ENCODE measurements at regions not wholly inside any gene's neighbourhood (a gene's known extent, or its start where the extent isn't known, plus 50 kb on each side); places are given as distances from the start of the nearest gene placed in this dataset.

DNA sequence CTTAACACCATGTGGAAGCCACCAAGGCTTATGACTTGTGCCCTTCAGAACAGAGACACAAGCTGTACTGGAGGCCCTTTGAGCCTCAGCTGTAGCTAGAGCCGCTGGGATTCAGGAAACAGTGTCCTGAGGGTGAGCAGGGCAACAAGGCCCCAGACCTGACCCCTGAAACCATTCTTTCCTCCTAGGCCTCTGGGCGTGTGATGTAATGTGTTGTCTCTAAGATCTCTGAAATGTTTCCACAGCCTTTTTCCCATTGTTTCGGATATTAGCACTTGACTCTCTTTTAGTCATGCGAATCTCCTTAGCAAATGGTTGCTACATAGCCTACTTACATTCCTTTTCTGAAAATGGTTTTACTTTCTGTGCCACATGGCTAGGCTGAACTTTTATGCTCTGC, 114.9 kb downstream of the CD8B2 start:
- no peak overlapping the region for H3K4me3 Mint-ChIP-seq (ENCODE audit: low read depth)
- no peaks in the 10 kb centered on the region for H3K4me1 Mint-ChIP-seq (ENCODE audit: low read depth)
- H3K9me3 Mint-ChIP-seq = no peaks in the 10 kb centered on the region
- no peaks in the 10 kb centered on the region for H3K36me3 Mint-ChIP-seq (ENCODE audit: low read depth)
- no peak for DNase-seq (ENCODE audit: low spot score)
- peaks cover 1% of the 10 kb centered on the region for H3K27me3 Mint-ChIP-seq (ENCODE audit: low read depth)
- no peak overlapping the region for H3K27ac Mint-ChIP-seq
- intact Hi-C loops (cut with micrococcal nuclease) = no loop called here

DNA sequence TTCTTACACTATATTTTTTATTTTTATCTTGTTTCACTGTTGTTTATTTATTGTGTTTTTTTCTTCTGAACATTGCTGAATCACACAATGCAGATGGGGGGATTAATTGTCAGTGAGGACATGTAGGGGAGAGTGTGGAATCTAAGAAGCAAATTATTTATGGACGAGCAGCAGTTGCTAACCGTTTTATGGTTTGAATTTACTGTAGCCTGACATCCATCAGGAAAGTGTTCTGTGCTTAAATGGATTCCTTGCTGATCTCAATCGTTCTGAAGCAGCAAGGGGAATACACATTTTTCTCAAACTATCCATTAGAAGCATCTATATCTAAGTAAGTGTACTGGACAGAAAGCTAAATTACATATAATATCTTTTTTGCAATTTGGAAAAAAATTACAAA, 119.5 kb downstream of the CD8B2 start:
- H3K36me3 Mint-ChIP-seq (ENCODE audit: low read depth) = no peaks in the 10 kb centered on the region
- H3K27me3 Mint-ChIP-seq (ENCODE audit: low read depth) = no peaks in the 10 kb centered on the region
- intact Hi-C loops (cut with micrococcal nuclease) = no loop called here
- H3K4me3 Mint-ChIP-seq (ENCODE audit: low read depth) = no peak overlapping the region
- no peaks in the 10 kb centered on the region for H3K9me3 Mint-ChIP-seq
- H3K4me1 Mint-ChIP-seq (ENCODE audit: low read depth) = no peaks in the 10 kb centered on the region
- no peak for DNase-seq (ENCODE audit: low spot score)
- H3K27ac Mint-ChIP-seq = no peak overlapping the region

DNA sequence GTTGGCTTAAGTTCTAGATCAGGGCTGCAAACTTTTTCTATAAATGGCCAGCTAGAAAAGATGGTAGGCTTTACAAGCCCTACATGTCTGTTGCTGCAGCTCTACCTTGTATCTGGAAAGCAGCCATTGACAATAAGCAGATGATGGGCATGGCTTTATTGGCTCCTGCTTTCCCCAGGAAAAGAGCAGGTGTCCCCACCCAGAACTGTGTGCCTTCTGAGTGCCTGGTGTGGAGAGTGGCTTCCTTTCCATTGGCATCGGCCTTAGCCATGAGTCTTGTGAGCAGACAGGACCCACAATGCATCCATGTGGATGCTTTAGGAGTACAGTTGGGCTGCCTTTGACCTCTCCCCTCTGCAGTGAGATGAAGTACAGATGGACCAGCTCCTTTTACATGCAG, 120.2 kb downstream of the CD8B2 start:
- Mint-ChIP-seq H3K4me1 (ENCODE audit: low read depth) (no peaks in the 10 kb centered on the region), H3K27ac (no peak overlapping the region), H3K9me3 (no peaks in the 10 kb centered on the region), H3K27me3 (ENCODE audit: low read depth) (no peaks in the 10 kb centered on the region), H3K36me3 (ENCODE audit: low read depth) (no peaks in the 10 kb centered on the region), H3K4me3 (ENCODE audit: low read depth) (no peak overlapping the region)
- intact Hi-C loops (cut with micrococcal nuclease) = no loop called here
- no peak for DNase-seq (ENCODE audit: low spot score)

DNA sequence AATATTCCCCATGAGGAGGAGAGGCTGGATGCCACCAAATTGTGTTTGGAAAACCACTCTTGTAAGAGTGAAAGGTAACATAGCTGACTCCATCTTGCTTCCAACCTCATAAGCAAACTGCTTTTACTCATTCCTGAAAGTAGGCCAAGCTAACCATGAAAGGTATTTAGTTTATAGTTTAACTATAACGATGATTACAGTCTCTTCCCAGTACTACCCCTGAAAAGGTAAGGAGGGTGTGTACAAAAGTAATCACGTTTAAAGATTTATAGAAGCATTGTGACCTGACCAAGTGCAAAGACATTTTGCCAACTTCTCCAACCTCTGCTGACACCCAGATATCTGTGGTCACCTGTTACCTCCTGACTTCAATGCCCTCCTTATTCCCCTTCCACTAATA, 122.6 kb downstream of the CD8B2 start:
- Mint-ChIP-seq H3K27me3 (ENCODE audit: low read depth) (no peaks in the 10 kb centered on the region), H3K27ac (no peak overlapping the region), H3K4me1 (ENCODE audit: low read depth) (no peaks in the 10 kb centered on the region), H3K4me3 (ENCODE audit: low read depth) (no peak overlapping the region), H3K9me3 (no peaks in the 10 kb centered on the region), H3K36me3 (ENCODE audit: low read depth) (no peaks in the 10 kb centered on the region)
- intact Hi-C loops (cut with micrococcal nuclease) = no loop called here
- DNase-seq (ENCODE audit: low spot score) = no peak

DNA sequence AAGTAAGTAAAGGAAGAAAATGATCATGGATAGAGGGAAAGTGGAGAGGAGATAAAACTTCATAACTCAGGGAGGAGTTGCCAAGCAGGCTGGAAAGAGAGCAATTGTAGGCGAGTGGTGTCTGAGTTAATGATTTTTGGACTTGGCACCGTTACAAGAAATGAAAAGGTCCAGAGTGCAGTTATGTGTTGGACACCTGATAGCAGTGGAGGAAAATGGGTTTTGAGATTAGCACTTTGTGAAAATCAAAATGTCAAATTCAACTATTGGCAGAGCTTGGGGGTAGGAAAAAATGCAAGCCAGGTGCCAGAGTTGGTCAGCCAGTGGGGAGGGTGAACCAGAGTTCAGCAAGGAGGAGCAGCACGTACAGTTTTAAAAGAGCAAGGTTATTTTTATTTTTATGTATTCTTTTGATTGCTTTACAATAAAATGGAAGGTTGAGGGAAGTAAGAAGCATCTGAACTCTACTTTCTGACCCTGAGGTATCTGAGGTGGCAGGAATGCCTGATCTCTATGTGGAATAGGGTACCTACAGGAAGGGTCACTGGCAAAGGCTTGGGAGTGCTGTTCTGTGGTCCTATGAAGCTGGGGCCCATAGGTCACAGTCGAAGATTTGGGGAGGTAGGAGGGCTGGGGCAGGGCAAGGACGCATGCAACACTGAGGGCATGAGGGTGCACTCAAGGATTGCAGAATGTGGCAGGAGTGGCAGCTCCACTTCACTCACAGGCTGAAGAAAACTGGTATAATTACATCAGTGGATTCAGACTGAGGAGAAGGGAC, 127.5 kb downstream of the CD8B2 start:
- Mint-ChIP-seq H3K4me1 (ENCODE audit: low read depth) (no peaks in the 10 kb centered on the region), H3K27ac (no peak overlapping the region), H3K4me3 (ENCODE audit: low read depth) (no peak overlapping the region), H3K36me3 (ENCODE audit: low read depth) (no peaks in the 10 kb centered on the region), H3K27me3 (ENCODE audit: low read depth) (no peaks in the 10 kb centered on the region), H3K9me3 (no peaks in the 10 kb centered on the region)
- DNase-seq (ENCODE audit: low spot score) = no peak
- intact Hi-C loops (cut with micrococcal nuclease) = no loop called here

DNA sequence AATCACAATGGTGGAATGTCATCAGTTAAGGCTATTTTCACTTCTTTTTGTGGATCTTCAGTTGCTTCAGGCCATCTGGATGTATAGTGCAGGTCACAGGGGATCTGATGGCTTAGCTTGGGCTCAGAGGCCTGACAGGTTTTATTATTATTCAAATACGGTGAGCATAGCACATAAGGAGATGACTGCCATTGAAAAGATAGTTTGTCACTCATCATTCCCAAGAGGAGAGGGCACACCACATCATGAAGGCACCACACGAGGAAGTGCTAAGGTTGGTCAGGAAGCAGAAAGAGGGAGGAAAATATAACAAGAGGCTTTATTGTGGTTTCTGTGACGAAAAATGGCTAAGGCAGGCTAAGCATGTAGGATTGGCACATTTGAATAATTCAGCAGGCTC, 131.4 kb downstream of the CD8B2 start:
- H3K36me3 Mint-ChIP-seq (ENCODE audit: low read depth) = no peaks in the 10 kb centered on the region
- intact Hi-C loops (cut with micrococcal nuclease) = no loop called here
- no peak overlapping the region for H3K27ac Mint-ChIP-seq
- H3K4me3 Mint-ChIP-seq (ENCODE audit: low read depth) = no peak overlapping the region
- DNase-seq (ENCODE audit: low spot score) = no peak
- H3K4me1 Mint-ChIP-seq (ENCODE audit: low read depth) = no peaks in the 10 kb centered on the region
- no peaks in the 10 kb centered on the region for H3K27me3 Mint-ChIP-seq (ENCODE audit: low read depth)
- no peaks in the 10 kb centered on the region for H3K9me3 Mint-ChIP-seq

DNA sequence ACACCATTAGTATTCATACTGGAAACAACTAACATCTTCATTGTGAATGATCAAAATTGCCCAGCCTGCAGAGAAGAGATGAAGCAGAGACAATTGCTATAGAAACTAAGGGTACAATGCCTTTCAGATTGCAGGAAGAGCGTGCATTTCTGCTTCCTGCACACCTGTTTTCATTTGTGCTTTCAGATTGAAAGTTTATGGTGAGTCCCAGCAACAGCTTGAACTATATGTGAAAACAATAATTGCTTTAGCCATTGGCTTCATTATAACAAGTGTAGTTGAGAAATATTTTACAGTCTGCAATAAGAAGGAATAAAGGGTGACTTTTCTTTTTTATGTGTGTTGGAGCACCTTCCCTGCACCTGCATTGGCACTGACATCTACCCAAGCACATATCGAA, 136.3 kb downstream of the CD8B2 start:
- DNase-seq (ENCODE audit: low spot score) = no peak
- H3K4me3 Mint-ChIP-seq (ENCODE audit: low read depth) = no peak overlapping the region
- H3K4me1 Mint-ChIP-seq (ENCODE audit: low read depth) = no peaks in the 10 kb centered on the region
- no peaks in the 10 kb centered on the region for H3K36me3 Mint-ChIP-seq (ENCODE audit: low read depth)
- no peak overlapping the region for H3K27ac Mint-ChIP-seq
- intact Hi-C loops (cut with micrococcal nuclease) = no loop called here
- H3K27me3 Mint-ChIP-seq (ENCODE audit: low read depth) = no peaks in the 10 kb centered on the region
- peaks cover 3% of the 10 kb centered on the region for H3K9me3 Mint-ChIP-seq

DNA sequence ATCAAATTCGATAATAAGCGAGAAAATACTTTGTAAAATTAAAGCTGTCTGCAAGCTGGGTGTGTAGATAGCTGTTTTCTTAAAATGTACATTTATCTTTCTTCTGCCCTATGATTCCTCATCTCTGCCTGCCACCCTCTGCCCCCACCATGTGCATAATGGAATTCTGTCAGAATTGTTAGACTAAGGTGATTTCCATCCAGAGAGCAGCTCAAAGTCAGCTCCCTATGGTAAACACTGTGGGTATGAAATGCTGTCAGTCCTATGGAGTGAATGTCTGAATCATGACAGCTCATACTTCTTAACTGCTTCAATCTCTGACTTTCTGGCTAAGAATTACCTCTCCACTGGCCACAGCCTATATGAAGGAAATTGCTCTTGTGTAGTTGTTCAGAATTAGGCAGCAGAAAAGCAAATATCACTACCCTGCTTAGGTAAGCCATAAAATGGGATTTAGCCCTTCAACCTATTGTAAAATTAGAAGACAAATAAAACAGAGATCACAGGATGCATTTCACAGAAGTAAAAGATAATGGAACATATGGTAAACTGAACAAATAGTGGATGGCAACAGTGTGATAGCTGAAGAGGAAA, 137.7 kb downstream of the CD8B2 start:
- peaks cover 3% of the 10 kb centered on the region for H3K9me3 Mint-ChIP-seq
- no peaks in the 10 kb centered on the region for H3K27me3 Mint-ChIP-seq (ENCODE audit: low read depth)
- intact Hi-C loops (cut with micrococcal nuclease) = no loop called here
- H3K4me3 Mint-ChIP-seq (ENCODE audit: low read depth) = no peak overlapping the region
- no peak overlapping the region for H3K27ac Mint-ChIP-seq
- DNase-seq (ENCODE audit: low spot score) = no peak
- no peaks in the 10 kb centered on the region for H3K4me1 Mint-ChIP-seq (ENCODE audit: low read depth)
- no peaks in the 10 kb centered on the region for H3K36me3 Mint-ChIP-seq (ENCODE audit: low read depth)

DNA sequence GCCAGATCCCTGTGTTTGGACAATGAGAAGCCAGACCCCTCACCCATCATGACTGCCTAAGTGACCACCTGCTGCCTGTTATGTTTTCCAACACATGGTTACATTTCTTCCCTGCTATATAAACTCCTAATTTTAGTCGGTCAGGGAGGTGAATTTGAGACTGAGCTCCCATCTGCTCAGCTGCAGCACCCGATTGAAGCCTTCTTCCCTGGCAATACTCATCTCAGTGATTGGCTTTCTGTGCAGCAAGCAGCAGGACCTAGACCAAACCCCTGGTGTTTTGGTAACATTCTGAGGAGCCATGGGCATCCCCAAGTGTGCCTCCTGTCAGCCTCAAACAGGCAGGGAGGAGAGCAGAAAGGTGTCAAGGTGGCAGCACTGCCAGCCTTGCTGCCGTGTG, 141.2 kb downstream of the CD8B2 start:
- no peaks in the 10 kb centered on the region for H3K4me1 Mint-ChIP-seq (ENCODE audit: low read depth)
- H3K4me3 Mint-ChIP-seq (ENCODE audit: low read depth) = no peak overlapping the region
- no peaks in the 10 kb centered on the region for H3K36me3 Mint-ChIP-seq (ENCODE audit: low read depth)
- intact Hi-C loops (cut with micrococcal nuclease) = no loop called here
- DNase-seq (ENCODE audit: low spot score) = no peak
- no peak overlapping the region for H3K27ac Mint-ChIP-seq
- H3K27me3 Mint-ChIP-seq (ENCODE audit: low read depth) = no peaks in the 10 kb centered on the region
- peaks cover 3% of the 10 kb centered on the region for H3K9me3 Mint-ChIP-seq

DNA sequence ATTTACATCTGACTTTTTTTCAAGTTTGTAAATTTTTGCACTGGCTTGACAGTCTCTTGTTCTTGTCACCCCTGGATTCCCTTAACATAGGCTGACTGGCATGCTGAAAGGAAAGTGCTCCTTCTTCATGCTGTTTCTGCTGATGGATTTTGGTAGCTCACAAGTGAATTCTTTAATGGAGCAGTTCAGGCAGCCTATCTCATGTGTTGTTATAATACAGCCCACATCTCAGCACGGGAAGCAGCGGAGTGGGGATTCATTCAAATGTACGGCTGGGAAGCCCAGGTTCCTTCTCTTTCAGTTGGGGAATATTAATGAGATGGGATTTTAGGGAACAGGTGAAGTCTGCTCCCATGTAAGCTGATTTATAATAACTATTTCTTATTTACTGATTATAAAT, 142.8 kb downstream of the CD8B2 start:
- Mint-ChIP-seq H3K27ac (no peak overlapping the region), H3K9me3 (peaks cover 3% of the 10 kb centered on the region), H3K4me3 (ENCODE audit: low read depth) (no peak overlapping the region), H3K36me3 (ENCODE audit: low read depth) (no peaks in the 10 kb centered on the region), H3K4me1 (ENCODE audit: low read depth) (no peaks in the 10 kb centered on the region), H3K27me3 (ENCODE audit: low read depth) (no peaks in the 10 kb centered on the region)
- DNase-seq (ENCODE audit: low spot score) = no peak
- intact Hi-C loops (cut with micrococcal nuclease) = no loop called here

DNA sequence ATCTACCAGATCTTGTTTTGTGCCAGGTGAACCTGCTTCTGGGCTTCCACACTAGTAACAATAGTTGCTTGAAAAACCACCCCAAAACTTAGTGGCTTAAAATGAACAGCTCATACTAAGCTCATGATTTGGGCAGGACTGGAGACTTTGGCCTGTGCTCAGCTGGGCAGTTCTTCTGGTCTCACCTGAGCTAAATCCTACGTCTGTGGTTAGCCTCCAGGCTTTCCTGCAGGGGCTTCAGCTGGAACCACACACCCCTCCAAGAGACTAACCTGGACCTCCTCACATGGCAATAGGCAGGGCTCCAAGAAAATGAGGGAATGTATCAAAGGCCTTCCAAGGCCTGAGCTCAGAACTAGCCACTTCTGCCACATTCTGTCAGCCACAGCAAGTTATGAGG, 144.1 kb downstream of the CD8B2 start:
- DNase-seq (ENCODE audit: low spot score) = no peak
- Mint-ChIP-seq H3K36me3 (ENCODE audit: low read depth) (no peaks in the 10 kb centered on the region), H3K4me1 (ENCODE audit: low read depth) (no peaks in the 10 kb centered on the region), H3K9me3 (peaks cover 3% of the 10 kb centered on the region), H3K4me3 (ENCODE audit: low read depth) (no peak overlapping the region), H3K27me3 (ENCODE audit: low read depth) (no peaks in the 10 kb centered on the region), H3K27ac (no peak overlapping the region)
- intact Hi-C loops (cut with micrococcal nuclease) = no loop called here

DNA sequence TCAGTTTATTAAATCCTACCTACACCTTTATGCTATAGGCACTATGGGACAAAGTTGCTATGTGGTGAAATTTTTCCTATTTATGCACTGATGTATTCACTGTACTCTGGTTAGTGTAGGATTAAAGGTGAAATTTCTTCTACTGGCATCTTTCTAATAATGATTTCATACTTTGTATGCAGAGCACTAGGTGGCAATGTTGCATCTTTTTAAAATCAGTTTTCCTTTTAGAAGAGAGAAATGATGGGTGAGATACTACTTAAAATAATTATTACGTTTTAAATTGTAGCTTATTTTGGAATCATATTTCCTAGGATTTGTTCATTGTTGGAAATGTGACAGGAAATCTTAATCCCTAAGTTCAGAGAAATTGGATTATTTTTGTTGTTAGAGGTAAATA, 150.9 kb downstream of the CD8B2 start:
- no peak for DNase-seq (ENCODE audit: low spot score)
- no peaks in the 10 kb centered on the region for H3K36me3 Mint-ChIP-seq (ENCODE audit: low read depth)
- H3K9me3 Mint-ChIP-seq = no peaks in the 10 kb centered on the region
- intact Hi-C loops (cut with micrococcal nuclease) = no loop called here
- H3K27ac Mint-ChIP-seq = no peak overlapping the region
- no peaks in the 10 kb centered on the region for H3K27me3 Mint-ChIP-seq (ENCODE audit: low read depth)
- no peak overlapping the region for H3K4me3 Mint-ChIP-seq (ENCODE audit: low read depth)
- no peaks in the 10 kb centered on the region for H3K4me1 Mint-ChIP-seq (ENCODE audit: low read depth)

DNA sequence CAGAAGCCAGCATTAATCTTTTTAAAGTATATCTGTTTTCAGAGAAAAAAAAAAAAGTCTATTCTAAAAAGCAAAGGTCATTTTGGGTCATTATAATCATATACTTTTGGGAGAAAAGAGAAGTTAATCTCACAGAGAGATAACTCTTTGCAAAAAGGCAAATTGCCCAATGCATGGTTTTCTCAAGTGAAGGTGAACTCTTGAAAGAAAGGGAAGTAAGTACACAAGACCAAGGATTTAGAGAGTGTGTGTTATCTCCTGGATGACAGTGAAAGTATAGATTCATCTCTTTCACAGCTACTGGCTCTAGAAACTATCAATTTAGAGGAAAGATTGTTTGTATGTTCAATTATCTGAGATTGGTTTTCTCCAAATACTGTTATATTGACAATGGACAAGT, 151.4 kb downstream of the CD8B2 start:
- Mint-ChIP-seq H3K27me3 (ENCODE audit: low read depth) (no peaks in the 10 kb centered on the region), H3K36me3 (ENCODE audit: low read depth) (no peaks in the 10 kb centered on the region), H3K4me1 (ENCODE audit: low read depth) (no peaks in the 10 kb centered on the region), H3K27ac (no peak overlapping the region), H3K4me3 (ENCODE audit: low read depth) (no peak overlapping the region), H3K9me3 (no peaks in the 10 kb centered on the region)
- intact Hi-C loops (cut with micrococcal nuclease) = no loop called here
- DNase-seq (ENCODE audit: low spot score) = no peak

DNA sequence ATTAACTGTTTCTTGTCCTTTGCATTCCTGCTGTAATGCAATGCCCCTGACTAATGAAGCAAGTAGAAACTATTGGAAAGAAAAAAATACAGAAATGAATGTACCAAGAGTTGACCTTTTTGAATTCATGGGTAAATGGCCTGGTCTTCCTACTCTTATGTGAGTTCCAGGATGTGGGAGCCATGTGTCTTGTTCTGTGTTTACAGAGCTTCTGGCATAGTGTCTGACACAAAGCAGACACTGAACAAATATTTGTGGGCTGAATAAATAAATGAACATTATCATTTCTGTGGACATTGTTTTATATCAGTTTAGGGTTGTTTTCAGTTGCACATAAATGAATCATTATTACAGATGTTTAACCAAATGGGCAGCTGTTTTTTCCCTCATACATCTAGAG, 155.5 kb downstream of the CD8B2 start:
- intact Hi-C loops (cut with micrococcal nuclease) = no loop called here
- Mint-ChIP-seq H3K4me1 (ENCODE audit: low read depth) (no peaks in the 10 kb centered on the region), H3K4me3 (ENCODE audit: low read depth) (no peak overlapping the region), H3K27me3 (ENCODE audit: low read depth) (no peaks in the 10 kb centered on the region), H3K9me3 (no peaks in the 10 kb centered on the region), H3K36me3 (ENCODE audit: low read depth) (no peaks in the 10 kb centered on the region), H3K27ac (no peak overlapping the region)
- DNase-seq (ENCODE audit: low spot score) = no peak
